ENCODE measurements at regions not wholly inside any gene's neighbourhood (a gene's known extent, or its start where the extent isn't known, plus 50 kb on each side); places are given as distances from the start of the nearest gene placed in this dataset.

GRCh38 chr2:67039517-67040103, 357.5 kb upstream of the ETAA1 start:
- H3K9me3 ChIP-seq (ENCODE audit: control insufficient read depth, low read length) = no peaks in the 10 kb centered on the region
- H3K27ac ChIP-seq = no peak overlapping the region
- H3K9ac ChIP-seq = no peak overlapping the region
- TF ChIP-seq, protein P1, sequence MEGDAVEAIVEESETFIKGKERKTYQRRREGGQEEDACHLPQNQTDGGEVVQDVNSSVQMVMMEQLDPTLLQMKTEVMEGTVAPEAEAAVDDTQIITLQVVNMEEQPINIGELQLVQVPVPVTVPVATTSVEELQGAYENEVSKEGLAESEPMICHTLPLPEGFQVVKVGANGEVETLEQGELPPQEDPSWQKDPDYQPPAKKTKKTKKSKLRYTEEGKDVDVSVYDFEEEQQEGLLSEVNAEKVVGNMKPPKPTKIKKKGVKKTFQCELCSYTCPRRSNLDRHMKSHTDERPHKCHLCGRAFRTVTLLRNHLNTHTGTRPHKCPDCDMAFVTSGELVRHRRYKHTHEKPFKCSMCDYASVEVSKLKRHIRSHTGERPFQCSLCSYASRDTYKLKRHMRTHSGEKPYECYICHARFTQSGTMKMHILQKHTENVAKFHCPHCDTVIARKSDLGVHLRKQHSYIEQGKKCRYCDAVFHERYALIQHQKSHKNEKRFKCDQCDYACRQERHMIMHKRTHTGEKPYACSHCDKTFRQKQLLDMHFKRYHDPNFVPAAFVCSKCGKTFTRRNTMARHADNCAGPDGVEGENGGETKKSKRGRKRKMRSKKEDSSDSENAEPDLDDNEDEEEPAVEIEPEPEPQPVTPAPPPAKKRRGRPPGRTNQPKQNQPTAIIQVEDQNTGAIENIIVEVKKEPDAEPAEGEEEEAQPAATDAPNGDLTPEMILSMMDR (IDR thresholded peaks at IDR 0.05) = no peak
- no peaks in the 10 kb centered on the region for H3K36me3 ChIP-seq (ENCODE audit: control insufficient read depth, insufficient read depth, low read length)
- H3K4me2 ChIP-seq (ENCODE audit: low read length) = no peak overlapping the region
- H3K79me2 ChIP-seq = no peaks in the 10 kb centered on the region
- no peak overlapping the region for H2AFZ ChIP-seq
- no peaks in the 10 kb centered on the region for H3K27me3 ChIP-seq (ENCODE audit: control insufficient read depth, insufficient read depth, low read length)
- H3K4me3 ChIP-seq (ENCODE audit: low read depth, low read length) = no peak overlapping the region
- no peaks in the 10 kb centered on the region for H3K4me1 ChIP-seq

GRCh38 chr2:67041051-67041450, 356.1 kb upstream of the ETAA1 start:
- Histone ChIP-seq H3K4me2 (ENCODE audit: low read length) (no peak overlapping the region), H3K4me1 (no peaks in the 10 kb centered on the region), H3K9ac (no peak overlapping the region), H3K4me3 (ENCODE audit: low read depth, low read length) (no peak overlapping the region), H3K36me3 (ENCODE audit: control insufficient read depth, insufficient read depth, low read length) (no peaks in the 10 kb centered on the region), H3K79me2 (no peaks in the 10 kb centered on the region), H3K27me3 (ENCODE audit: control insufficient read depth, insufficient read depth, low read length) (no peaks in the 10 kb centered on the region), H3K27ac (no peak overlapping the region), H3K9me3 (ENCODE audit: control insufficient read depth, low read length) (no peaks in the 10 kb centered on the region), H2AFZ (no peak overlapping the region)
- TF ChIP-seq, protein P1 (IDR thresholded peaks at IDR 0.05) = no peak

DNA sequence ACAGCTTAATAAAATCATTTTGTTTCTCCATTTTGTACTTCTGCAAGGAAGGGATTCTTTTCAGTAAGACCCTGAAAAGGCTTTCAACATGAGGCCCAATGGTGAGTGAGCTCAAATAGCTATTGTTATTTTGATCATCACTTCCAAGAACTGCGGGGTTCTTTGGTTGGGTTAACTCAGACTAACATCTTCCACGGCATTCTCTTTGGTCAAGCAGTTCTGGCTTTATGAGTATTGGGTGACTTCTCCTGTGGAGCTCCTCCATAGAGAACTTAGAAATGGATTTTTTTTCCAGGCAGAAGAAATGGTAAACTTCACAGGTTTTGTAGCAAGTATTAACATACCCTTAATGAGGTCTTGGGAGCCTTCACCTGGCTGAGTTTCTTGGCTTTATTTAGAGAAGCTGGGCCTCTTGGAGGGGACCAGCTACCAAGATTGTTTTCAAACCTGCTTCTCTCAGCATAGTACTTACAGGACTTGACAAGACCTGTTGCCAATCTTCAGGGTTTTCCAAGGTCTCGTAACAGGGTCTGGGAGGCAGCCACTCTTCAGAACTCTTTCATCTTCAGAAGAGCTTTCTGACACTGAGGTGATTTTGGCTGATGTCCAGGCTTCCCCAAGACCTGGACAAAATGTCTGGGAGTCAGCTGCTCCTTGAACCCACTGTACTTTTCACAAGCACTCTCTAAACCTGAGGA, 353.2 kb upstream of the ETAA1 start:
- TF ChIP-seq, protein P1 (IDR thresholded peaks at IDR 0.05) = no peak
- Histone ChIP-seq H3K9ac (no peak overlapping the region), H3K4me2 (ENCODE audit: low read length) (no peak overlapping the region), H3K4me1 (no peaks in the 10 kb centered on the region), H3K9me3 (ENCODE audit: control insufficient read depth, low read length) (no peaks in the 10 kb centered on the region), H3K27me3 (ENCODE audit: control insufficient read depth, insufficient read depth, low read length) (no peaks in the 10 kb centered on the region), H3K36me3 (ENCODE audit: control insufficient read depth, insufficient read depth, low read length) (no peaks in the 10 kb centered on the region), H3K79me2 (no peaks in the 10 kb centered on the region), H3K4me3 (ENCODE audit: low read depth, low read length) (no peak overlapping the region), H3K27ac (no peak overlapping the region), H2AFZ (no peak overlapping the region)

GRCh38 chr2:67046591-67046990, 350.5 kb upstream of the ETAA1 start:
- H3K9me3 ChIP-seq (ENCODE audit: control insufficient read depth, low read length) = no peaks in the 10 kb centered on the region
- no peaks in the 10 kb centered on the region for H3K36me3 ChIP-seq (ENCODE audit: control insufficient read depth, insufficient read depth, low read length)
- no peak overlapping the region for H2AFZ ChIP-seq
- H3K9ac ChIP-seq = no peak overlapping the region
- TF ChIP-seq, protein P1 (IDR thresholded peaks at IDR 0.05) = no peak
- no peak overlapping the region for H3K4me3 ChIP-seq (ENCODE audit: low read depth, low read length)
- no peaks in the 10 kb centered on the region for H3K4me1 ChIP-seq
- no peaks in the 10 kb centered on the region for H3K27me3 ChIP-seq (ENCODE audit: control insufficient read depth, insufficient read depth, low read length)
- no peak overlapping the region for H3K4me2 ChIP-seq (ENCODE audit: low read length)
- no peaks in the 10 kb centered on the region for H3K79me2 ChIP-seq
- H3K27ac ChIP-seq = no peak overlapping the region

GRCh38 chr2:67048314-67048713, 348.8 kb upstream of the ETAA1 start:
- Histone ChIP-seq H3K9me3 (ENCODE audit: control insufficient read depth, low read length) (no peaks in the 10 kb centered on the region), H3K27ac (no peak overlapping the region)
- TF ChIP-seq, protein P1 (IDR thresholded peaks at IDR 0.05) = no peak

More at GRCh38 chr2:67048314-67048713, 348.8 kb upstream of the ETAA1 start:
- Histone ChIP-seq H3K9ac (no peak overlapping the region), H3K4me2 (ENCODE audit: low read length) (no peak overlapping the region), H3K79me2 (no peaks in the 10 kb centered on the region), H3K27me3 (ENCODE audit: control insufficient read depth, insufficient read depth, low read length) (no peaks in the 10 kb centered on the region), H3K4me3 (ENCODE audit: low read depth, low read length) (no peak overlapping the region), H3K36me3 (ENCODE audit: control insufficient read depth, insufficient read depth, low read length) (no peaks in the 10 kb centered on the region), H2AFZ (no peak overlapping the region), H3K4me1 (no peaks in the 10 kb centered on the region)
